ENCODE measurements at regions not wholly inside any gene's neighbourhood (a gene's known extent, or its start where the extent isn't known, plus 50 kb on each side); places are given as distances from the start of the nearest gene placed in this dataset.
"Not testable (repeated sequence)": the region's sequence is repeated elsewhere in the genome, so short reads cannot be mapped to it uniquely, and the experiment has no call there.

DNA sequence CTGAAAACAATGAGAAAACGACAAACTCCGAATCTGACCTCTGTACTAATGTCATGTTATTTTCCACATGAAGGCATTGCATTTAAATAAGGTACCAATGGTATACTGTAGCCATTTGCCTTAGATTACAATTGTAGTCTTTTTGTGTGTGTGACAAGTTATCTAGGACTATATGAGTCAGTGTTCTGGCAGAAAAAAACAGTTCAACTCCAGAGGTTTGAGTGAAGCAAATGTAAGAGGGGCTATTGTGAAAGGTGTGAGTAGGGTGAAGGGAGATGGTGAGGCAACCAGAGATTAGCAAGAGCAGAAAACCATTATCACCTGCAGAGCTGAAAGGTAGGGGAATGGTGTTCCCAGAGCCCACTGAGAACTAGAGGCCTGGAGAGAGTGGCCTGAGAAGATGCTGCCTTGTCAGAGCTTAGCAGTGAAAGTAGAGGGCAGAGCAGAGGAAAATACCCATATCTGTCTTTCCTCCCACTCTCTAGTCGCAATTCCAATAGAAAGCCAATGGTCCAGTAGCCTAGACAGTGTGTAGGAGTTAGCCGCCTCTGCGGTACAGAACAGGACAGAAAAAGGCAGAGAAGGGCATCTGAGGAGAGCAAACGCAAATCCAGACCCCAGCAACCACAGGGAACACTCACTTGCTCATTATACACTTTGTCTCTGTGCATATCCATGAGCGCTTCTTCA is 112.2 kb downstream of the DYRK2 start:
- DNase-seq = no peak

DNA sequence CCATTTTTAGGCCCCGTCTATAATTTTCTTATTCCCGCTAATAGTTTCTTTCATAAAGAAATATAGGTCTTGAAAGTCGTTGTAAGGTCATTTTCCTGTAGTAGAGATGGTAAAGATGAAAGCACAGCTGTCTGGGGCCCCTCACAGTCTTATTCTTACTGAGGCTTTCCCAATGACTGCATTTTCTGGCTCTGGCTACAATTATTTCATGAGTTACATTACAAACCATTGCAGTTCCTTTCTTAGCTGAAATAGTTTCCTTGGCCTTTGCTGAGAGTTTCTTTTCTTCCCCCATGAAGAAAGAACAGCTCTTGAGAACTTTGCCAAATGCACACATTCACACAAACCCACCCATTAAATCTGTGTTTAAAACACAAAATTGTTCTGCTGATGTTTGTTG is 113.0 kb downstream of the DYRK2 start:
- no peak for DNase-seq

DNA sequence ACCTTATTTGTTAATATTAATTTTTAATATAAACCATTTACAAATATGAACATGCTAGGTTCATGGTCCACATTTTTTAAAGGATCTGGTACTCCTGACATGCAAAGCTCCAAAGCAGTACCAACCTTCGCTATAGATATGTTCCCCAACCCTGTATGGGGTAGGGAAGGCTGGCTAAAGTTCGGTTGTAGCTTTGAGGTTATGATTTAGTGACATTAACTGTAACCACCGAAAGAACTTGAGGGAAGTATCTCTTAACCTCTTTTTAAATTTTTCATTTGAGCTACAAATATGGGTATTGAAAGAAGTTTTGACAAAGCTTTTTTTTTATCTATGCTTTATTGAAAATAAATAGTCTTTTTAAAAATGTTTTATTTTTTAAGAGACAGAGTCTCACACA is 115.5 kb downstream of the DYRK2 start:
- DNase-seq = no peak

DNA sequence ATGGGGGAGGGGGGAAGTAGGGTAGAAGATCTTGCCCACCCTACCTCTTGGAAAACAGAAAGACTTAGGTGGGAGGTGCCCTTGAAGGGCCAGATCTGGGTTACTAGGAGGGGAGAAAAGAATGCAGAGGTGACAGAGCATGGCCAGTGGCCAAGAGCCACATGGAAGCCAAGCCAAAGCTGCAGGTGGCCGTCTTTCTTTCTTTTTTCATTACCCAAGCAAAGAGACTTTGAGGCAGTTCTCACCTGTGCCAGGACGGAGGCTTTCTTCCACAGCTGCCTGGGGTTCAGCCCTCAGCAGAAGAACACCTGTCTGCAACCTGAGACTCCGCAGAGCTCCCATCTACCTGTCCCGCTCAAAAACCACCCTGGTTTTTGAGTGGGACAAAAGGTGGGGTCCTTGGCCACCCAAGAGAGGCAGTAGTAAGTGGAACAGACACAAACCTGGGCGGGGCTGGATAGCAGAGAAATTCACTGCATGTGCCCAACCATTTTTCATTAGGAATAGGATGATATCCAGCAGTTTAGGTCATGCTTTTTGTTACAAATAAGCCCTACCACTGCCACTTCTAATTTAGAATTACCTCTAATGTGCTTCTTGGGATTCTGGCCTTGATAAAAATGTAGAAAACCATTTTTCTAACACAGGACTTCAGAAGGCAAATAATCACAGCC is 116.5 kb downstream of the DYRK2 start:
- DNase-seq = no peak

DNA sequence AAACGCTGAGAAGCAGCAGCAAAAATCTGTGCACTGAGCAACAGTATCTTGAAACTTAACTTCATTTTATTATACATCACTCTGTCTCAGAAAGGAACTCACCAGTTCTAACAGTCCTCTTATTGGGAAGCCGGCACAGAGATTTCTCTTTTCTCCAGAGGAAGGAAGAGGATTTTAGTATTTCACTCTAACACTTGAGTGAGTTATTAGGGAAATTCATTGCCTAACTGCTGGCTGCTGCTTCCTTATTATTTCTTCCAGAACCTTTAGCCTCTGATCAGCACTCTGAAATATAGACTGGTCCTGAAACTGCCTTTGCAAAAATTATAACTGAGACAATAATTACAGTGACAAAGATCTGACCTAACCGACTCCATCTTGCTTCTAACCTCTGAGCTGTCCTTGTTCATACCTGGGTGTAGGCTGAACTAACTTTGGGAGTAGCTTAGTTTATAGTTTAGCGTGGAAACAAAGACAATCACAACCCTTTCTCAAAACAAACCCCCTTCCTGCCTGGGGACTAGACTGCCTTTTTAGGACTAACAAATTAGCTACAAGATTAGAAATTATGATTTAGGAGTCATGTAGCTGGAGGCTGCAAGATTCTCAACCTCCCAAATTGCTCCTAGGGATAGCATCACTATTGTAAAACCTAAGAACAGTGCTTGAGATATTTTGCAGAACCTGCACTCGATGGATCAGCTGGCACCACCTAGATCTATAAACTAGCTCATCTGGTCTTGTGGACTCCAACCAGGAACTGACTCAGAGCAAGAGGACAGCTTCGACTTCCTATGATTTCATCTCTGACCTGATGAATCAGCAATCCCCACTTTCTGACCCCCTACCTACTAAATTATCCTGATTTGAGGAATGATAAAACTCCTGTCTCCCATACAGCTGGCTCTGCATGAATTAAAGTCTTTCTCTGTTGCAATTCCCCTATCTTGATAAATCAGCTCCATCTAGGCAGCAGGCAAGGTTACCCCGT is 117.5 kb downstream of the DYRK2 start:
- no peak for DNase-seq

DNA sequence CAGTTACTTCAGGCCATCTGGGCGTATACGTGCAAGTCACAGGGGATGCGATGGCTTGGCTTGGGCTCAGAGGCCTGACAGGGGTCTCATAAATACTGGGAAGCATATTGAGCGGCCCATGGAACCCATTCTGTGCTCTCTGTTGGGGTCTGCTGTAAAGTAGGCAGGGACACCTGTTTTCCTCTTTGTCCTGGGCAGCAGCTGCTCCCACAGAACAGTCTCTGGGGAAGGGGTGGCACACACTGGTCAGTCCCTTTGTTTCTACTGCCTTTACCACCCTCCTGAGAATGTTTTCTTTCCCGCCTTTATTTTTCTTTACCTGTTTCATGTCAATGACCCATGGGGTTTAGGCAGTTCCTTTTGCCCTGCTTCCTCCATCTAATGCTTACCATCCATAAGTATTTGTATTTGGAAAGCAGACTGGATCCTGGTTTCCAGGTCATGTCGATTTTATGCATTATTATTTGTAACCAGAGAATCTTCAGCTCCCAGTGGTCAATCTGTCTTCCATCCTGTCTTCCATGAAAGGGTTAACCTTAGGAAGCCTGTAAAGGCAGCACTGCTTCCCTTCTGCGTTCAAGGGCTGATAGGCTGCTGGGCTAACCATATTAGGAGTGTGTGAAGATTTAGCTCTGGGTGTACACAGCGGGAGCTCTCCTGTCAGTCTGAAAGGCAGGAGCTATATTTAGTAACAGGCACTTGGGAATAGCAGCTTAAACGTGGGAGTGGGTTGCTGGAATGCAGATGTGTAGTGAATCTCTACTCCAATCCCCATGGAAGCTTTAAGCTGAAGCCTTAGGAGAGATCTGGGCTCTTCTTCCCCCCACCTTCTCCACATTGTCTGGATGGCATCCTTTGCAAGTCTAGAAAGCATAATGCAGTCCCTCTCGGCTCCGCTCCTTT is 124.0 kb downstream of the DYRK2 start:
- peak; percentile 96 for DNase-seq

DNA sequence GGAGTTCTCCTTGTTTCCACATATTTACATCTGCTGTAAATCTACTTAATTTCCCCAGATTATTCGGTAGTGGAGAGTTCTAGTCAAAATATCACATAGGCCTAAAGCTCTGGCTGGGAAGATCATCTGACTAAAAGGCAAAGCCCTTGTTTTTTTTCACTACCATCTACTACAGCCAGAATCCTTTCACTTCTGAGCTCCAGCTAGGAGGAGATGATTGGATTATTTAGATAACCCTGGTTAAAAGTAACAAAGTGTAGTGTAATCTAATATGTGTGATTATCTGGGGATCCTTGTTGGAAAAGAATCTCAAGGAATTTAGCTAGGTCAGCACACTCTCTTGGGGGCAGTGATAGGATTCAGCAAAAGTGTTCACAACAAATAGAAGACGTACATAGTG is 125.4 kb downstream of the DYRK2 start:
- DNase-seq = peak; percentile 88

DNA sequence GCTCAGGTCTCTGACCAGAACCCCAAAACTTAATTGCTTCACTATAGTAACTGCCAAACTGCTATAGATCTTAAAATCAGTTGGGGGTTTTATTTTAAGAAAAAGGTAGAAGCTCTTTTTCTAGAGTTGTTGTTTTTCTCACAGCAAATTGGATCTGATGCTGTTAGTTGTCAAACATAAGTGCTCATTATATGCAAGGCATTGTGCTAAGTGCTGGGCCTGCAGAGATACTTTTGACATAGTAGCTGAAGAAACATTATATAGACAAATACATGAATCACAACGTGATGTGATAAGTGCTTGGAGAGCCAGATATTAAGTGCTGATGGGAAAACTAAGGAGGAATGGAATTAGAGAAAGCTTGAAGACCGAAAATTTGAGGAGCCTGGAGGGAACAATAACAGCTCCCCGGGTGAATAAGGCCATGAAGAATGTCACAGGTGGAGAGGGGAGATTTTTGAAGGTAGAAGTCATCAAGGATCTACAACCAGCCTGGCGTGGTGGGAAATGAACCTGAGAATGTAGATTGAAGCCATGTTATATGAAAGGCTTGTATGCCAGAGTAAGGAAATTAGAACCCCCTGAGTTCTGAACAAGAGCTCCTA is 126.5 kb downstream of the DYRK2 start:
- DNase-seq = no peak

DNA sequence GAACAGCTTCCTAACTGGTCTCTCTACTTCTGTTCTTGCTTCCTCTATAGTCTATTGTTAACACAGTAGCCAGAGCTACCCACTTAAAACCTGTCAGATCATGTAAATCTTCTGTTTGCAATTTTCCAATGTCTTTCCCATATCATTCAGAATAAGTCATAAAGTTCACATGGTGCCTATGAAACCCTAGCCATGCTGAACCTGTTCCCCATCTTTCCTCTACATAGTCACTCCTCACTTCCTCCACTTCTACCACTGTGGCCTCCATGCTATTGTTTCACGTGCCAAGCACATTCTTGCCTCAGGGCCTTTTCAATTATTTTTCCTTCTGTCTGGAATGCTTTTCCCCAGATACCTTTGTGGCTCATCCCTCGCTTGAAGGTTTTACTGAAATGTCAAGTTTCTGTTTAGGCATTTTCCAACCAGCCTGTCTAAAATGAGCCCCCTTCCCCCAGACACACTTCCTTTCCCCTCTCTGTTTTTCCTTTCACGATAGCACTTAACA is 132.1 kb downstream of the DYRK2 start:
- DNase-seq = no peak

DNA sequence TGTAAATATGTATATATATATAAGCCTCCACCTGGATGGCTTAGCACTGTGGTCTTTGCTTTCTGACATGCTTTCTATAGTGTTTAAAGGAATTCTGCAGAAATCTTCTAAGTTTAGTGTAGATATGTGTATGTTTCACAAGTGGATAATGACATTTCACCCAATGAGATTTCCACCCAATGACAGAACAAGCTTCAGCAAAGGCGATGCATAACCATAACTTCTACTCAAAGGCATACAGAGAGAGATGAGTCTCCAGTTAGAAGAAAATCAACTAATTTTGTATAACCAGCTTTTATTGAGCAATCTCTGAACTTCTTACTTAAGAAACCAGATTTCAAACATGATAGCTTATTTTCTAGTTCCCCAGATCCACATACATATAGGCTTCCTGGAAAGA is 134.0 kb downstream of the DYRK2 start:
- DNase-seq = no peak

DNA sequence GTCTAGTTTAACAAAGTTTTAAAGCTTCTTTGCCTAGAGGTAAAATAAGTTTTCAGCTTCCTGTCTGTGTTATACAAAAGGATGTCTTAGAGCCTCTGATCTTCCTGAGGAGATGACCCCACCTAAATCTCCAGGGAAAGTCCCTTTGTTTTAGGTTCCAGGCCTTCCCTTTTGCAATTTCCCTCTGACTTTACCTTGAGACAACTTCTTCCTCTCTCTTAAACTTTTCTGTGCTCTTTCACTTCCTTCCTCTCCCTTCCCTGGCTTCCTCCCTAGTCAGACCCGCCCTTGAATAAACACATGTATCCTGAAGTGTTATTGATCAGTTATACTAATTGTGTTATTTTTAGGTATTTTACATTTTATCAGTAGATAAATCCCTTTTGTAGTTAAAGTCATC is 134.8 kb downstream of the DYRK2 start:
- no peak for DNase-seq

DNA sequence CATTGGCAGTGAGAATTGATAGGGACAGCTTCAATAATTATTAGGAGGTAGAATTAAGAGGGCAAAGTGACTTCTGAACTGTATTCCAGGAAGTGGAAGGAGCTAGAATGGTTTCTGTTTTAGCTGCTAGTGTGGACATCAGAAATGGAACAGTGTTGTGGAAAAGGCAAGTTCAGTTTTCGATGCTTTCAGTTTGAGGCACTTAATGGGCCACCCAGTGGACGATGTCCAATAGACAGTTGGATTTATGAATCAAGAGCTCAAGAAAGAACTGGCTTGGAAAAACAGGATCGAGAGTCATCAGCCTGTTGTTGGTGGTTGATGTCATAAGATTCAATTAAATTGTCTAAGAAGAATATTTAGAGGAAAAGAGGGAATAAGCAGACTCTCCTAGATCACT is 136.3 kb downstream of the DYRK2 start:
- no peak for DNase-seq

DNA sequence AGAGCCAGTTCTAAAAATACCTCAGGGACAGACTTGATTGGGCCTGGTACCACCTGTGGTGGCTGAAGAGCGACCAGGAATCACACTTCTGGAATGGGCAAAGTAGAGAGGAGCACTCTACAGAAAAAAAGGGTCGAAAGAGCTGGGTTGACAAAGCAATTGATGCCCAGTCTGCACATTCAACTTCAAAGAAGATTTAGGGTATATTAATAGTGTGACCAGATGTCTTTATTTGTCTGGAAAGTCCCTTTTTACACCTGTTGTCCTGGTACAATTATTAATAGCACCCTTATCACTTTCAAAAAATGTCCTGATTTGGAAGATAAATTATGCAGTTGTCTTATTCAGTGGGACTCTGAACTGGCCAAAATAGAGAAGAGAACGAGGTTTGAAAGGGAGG is 137.5 kb downstream of the DYRK2 start:
- DNase-seq = no peak

DNA sequence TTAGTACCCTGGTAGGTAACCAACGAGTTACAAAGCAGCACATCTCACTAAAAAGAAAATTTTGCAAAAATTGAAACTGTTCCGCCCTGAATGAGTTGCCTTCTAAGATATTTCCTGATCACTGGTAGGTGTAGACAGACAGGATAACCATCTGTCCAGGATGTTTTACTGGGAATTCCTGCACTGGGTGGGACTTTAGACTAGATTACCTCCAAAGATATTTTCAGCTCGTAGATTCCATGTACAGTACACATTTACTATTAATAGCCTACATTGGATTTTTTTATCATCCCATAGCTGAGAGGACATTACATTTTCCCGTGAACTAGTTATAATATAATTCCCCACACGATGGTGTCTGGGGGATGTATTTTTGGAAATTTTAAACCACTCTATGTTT is 139.6 kb downstream of the DYRK2 start:
- no peak for DNase-seq

DNA sequence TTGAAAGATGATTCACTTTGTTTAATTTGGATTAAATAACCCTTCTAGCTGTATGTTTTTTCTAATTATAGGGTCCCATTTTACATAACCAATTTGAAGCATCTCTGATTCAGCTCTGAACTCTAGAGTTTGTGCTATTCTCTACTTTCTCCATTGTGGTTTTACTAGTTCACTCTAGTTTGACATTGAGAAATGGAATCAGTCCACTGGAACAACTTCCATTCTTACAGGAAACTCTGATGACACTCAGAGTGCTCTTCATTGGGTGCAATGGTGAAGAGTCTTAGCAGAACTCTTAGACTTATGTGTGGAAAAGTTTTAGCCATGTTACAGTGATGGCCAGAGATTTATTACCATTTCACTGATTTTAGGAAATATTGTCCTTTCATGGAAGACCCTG is 140.7 kb downstream of the DYRK2 start:
- no peak for DNase-seq

DNA sequence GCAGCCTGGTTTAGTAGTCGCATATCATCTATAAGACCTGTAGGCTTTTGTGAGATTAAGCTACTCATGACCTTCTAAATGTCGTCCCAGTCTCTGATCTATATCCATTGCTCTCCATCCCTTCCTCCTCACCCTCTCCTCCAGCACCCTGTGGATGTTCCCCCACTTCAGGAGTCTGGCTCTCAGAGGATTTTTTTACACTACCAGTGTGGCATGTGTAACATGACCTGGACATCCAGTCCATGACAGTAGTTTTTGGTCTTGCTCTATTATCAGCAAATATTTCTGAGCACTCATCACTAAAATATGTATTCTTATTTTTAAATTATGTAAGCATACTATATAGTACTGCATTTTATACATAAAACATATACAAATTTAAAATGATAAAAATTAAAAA is 142.1 kb downstream of the DYRK2 start:
- DNase-seq = no peak

DNA sequence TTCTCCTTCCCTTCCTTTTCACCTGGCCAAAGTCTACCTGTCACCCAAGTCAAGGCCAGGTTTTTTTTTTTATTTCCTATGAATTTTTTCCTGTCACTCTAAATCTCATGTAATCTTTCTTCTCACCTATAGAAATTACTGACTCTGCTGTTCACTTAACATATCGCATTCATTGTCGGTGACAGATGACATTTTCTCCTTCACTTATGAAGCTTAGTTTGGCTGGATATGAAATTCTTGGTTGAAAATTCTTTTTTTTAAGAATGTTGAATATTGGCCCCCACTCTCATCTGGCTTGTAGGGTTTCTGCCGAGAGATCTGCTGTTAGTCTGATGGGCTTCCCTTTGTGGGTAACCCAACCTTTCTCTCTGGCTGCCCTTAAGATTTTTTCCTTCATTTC is 142.8 kb downstream of the DYRK2 start:
- not testable (repeated sequence) for DNase-seq

DNA sequence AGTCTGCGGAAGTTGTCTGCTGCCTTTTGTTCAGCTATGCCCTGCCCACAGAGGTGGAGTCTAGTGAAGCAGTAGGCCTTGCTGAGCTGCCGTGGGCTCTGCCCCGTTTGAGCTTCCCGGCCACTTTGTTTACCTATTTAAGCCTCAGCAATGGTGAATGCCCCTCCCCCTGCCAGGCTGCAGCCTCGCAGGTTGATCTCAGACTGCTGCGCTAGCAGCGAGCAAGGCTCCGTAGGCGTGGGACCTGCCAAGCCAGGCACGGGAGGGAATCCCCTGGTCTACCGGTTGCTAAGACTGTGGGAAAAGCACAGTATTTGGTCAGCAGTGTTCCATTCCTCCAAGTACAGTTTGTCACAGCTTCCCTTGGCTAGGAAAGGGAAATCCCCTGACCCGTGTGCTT is 143.6 kb downstream of the DYRK2 start:
- no peak for DNase-seq

DNA sequence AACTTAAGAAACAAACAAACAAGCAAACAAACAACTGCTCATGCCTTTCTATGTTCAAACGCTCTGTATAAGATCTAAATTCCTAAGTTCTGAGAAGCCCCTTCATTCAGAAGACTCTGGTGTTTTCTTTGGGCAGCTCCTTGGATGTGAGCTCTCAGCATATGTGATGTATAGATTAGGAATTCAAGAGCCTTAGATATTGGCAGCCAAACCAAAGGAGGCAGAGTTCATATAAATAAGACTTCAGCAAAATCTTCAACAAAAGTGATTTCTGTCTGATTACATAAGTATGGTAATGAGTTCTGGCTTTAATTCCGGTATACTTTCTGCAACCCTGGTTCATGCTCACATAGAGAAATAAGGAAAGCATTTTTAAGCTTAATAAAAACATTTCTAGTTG is 145.6 kb downstream of the DYRK2 start:
- no peak for DNase-seq

DNA sequence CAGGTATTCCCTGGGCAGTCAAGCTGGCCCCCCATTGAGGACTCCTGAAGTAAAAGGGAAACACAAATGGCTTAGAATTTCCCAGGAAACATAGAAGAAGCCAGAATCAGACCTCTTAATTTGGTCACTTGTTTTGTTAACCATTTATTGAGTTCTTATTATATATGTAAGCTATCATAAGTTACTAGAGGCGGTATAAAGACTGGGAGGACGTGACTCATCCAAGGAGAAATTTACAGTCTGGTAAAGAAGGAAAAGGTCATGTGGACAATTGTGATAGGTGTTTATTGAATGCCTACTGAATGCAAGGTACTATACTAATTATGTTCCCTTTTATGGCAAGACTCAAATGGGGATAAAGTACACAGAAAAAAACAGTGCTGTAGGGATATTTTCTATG is 146.7 kb downstream of the DYRK2 start:
- no peak for DNase-seq

DNA sequence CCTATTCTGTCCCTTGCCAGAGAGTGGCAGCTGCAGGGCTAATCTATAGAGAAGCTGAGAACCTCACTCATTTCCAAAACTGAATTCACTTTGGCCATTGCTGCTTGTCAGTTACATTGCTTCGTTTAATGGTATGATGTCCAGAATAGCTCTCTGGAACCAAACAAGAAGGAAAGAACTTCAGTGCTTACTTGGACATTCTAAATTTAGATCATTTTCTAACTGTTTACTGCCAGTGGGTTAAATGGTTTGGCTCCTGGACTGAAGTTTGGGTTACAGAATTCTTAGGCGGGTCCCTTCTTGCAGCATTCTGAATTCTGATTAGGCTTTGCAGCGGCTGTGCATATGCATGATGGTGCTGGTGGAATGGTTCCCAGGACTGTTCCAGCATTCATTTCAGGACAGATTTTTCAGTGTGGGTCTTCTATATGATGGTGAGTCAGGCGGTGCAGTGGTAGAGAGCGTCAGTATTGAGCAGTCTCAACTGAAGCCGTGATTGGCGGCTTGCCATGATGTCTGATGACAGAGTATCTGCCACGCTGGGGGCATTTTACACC is 148.7 kb downstream of the DYRK2 start:
- DNase-seq = no peak

DNA sequence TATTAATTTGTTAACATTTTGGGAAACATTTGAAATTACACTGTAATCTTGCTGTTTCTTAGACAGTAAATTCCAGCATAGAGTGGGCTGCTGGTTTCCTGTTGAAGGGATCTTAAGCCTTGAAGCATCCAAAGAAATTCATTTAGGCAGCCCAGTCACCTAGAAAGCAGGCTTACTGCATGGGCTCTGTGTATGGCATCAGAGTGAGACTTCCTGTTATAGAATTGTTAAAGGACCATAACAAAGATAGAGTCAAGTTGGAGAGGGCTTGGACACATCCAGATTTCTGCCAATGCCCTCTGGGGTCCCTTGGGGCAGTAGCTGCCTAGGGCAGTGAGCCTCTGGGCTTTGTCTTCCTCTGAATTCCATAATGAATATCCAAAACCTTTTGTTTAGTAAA is 149.2 kb downstream of the DYRK2 start:
- no peak for DNase-seq
